Cardiac muscle cell (in vitro differentiated cells and primary cell): ENCODE measurements at regions not wholly inside any gene's neighbourhood (a gene's known extent, or its start where the extent isn't known, plus 50 kb on each side); places are given as distances from the start of the nearest gene placed in this dataset.

Experiments
- DNase-seq, 2 donors: peaks; one replicate each; pipeline versions ENCODE4 v3.0.0 to v3.0.0-alpha.2; 2010 to 2017; ENCODE audit warnings: low read depth in 1 of 2, low spot score in 1 of 2
- H3K27ac ChIP-seq: fragments of 200-600 bp; sonication (generic); 2 replicates; pipeline ENCODE4 v1.5.1; 2016
- H3K27me3 ChIP-seq: fragments of 200-600 bp; sonication (generic); 2 replicates; pipeline ENCODE4 v1.6.0; 2016; ENCODE audit warnings: control low read depth
- H3K36me3 ChIP-seq: fragments of 200-600 bp; sonication (generic); 2 replicates; pipeline ENCODE4 v1.5.1; 2016; ENCODE audit warnings: control low read depth
- H3K4me1 ChIP-seq: fragments of 200-600 bp; sonication (generic); 2 replicates; pipeline ENCODE4 v1.8.1; 2017; ENCODE audit warnings: low read depth, mild to moderate bottlenecking, mixed run types
- H3K4me3 ChIP-seq: fragments of 200-600 bp; sonication (generic); 2 replicates; pipeline ENCODE4 v1.5.1; 2016; ENCODE audit warnings: mild to moderate bottlenecking
- H3K9me3 ChIP-seq: fragments of 200-600 bp; sonication (generic); 2 replicates; pipeline ENCODE4 v1.5.1; 2017; ENCODE audit warnings: low read depth, mild to moderate bottlenecking, control low read depth
- TF ChIP-seq, protein P1 (sequence below): IDR thresholded peaks from 2 replicates; pipeline ENCODE4 v1.5.1; 2012; ENCODE audit warnings: low read depth, mild to moderate bottlenecking, low read length

DNA sequence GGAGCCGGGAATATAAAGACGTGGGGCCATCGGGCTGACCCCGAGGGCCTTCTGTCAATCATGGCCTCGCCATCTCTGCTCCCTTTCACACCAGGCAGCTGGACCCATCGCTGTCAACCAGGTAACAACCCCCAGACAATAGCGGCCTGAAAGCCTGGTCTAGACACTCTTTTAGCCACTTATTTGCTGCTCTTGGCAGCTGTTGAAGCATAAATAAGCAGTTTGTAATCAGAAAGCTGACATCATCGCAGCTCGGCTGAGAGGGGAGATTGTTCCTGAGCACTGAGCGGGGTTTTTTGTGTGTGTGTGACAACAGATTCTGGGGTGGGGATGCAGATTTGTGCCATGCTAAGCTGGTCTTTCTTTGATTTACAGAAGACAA, 423.6 kb upstream of the POU3F3 start:
- Histone ChIP-seq H3K27ac (no peak overlapping the region), H3K9me3 (no peaks in the 10 kb centered on the region), H3K27me3 (no peaks in the 10 kb centered on the region), H3K36me3 (no peaks in the 10 kb centered on the region), H3K4me1 (peaks cover 5% of the 10 kb centered on the region), H3K4me3 (no peak overlapping the region)
- TF ChIP-seq, protein P1, sequence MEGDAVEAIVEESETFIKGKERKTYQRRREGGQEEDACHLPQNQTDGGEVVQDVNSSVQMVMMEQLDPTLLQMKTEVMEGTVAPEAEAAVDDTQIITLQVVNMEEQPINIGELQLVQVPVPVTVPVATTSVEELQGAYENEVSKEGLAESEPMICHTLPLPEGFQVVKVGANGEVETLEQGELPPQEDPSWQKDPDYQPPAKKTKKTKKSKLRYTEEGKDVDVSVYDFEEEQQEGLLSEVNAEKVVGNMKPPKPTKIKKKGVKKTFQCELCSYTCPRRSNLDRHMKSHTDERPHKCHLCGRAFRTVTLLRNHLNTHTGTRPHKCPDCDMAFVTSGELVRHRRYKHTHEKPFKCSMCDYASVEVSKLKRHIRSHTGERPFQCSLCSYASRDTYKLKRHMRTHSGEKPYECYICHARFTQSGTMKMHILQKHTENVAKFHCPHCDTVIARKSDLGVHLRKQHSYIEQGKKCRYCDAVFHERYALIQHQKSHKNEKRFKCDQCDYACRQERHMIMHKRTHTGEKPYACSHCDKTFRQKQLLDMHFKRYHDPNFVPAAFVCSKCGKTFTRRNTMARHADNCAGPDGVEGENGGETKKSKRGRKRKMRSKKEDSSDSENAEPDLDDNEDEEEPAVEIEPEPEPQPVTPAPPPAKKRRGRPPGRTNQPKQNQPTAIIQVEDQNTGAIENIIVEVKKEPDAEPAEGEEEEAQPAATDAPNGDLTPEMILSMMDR, result no peak
- no peak for DNase-seq

DNA sequence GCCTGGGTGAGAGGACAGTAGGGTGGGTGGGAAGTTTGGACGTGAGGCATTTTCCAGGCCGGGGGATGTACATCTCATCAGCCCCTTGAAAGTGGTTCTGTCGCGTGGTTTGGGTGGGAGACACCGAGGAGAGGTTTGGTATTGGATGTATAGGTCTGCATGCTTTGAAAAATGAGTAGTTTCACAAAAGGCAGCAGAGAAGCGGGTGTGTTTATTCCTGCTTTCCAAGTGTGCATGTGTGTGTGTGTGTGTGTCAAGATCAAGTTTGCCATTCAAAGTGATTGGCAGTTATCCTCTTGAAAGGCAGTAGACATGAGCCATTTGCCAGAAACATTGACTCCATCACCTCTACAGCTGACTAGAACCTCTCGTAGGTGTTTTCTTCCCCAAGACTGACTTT, 423.1 kb upstream of the POU3F3 start:
- TF ChIP-seq, protein P1, result no peak
- Histone ChIP-seq H3K4me3 (no peak overlapping the region), H3K27ac (no peak overlapping the region), H3K4me1 (peaks cover 5% of the 10 kb centered on the region), H3K9me3 (no peaks in the 10 kb centered on the region), H3K36me3 (no peaks in the 10 kb centered on the region), H3K27me3 (no peaks in the 10 kb centered on the region)
- DNase-seq, result no peak

DNA sequence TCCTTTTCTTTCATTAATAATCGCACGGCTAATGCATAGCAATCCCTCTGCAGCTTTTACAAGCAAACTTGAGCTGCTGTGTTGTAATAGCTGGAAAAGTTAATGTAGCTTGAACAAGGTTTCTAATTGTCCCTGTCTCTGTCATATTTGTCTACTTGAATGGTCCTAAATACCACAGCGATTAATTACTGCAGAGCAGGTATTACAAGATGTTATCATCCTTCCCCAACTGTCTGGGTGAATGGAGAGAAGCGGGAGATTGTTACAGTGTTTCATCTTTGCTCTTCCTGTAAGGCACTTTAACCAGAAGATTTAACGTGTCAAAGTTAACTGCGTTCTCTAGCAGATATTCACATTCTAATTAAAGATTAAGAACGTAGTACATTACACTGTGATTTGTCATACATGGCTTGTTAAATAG, 422.2 kb upstream of the POU3F3 start:
- no peaks in the 10 kb centered on the region for H3K9me3 ChIP-seq
- no peaks in the 10 kb centered on the region for H3K36me3 ChIP-seq
- TF ChIP-seq, protein P1, result no peak
- H3K4me3 ChIP-seq, result no peak overlapping the region
- H3K4me1 ChIP-seq, result peaks cover 5% of the 10 kb centered on the region
- no peak for DNase-seq
- no peak overlapping the region for H3K27ac ChIP-seq
- no peaks in the 10 kb centered on the region for H3K27me3 ChIP-seq

DNA sequence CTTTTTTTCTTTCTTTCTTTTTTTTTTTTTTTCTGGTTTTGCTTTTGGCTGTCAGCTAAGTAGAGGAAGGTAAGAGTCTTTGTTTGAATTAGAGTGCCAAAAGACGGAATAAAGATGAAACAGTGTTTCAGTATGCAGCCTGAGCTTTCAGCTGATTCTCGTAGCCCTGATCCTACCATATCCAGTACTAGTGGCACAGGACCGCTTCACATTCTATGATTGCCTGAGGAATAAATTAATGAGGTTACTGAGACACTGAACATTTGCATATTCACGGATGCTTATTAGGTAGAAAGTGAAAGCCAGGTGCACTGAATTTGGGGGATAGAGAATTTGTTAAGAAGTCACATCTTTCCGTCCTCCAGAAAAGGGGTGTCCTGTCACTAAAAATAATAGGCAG, 421.5 kb upstream of the POU3F3 start:
- H3K36me3 ChIP-seq, result no peaks in the 10 kb centered on the region
- H3K27ac ChIP-seq, result no peak overlapping the region
- H3K9me3 ChIP-seq, result no peaks in the 10 kb centered on the region
- DNase-seq, result no peak
- TF ChIP-seq, protein P1, result no peak
- peaks cover 5% of the 10 kb centered on the region for H3K4me1 ChIP-seq
- no peaks in the 10 kb centered on the region for H3K27me3 ChIP-seq
- H3K4me3 ChIP-seq, result no peak overlapping the region

DNA sequence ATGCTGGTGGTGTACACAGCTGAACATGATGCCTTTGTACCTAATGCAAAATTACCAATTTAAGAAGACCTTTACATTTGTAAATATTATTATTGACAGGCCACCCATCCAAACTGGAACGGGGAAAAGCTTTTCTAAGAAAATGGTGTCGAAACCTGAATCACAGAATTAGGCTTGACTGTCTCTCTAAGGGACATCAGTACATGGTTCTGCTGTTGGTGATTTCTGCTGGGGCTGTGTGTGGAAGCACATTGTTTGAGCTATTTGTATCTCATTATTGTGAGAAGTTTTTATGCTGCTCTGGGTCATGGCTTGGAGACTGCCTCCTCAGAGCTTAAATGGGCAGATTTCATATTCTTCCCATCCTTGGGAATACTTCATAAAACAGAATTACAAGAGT, 420.9 kb upstream of the POU3F3 start:
- DNase-seq, result no peak
- no peaks in the 10 kb centered on the region for H3K27me3 ChIP-seq
- no peaks in the 10 kb centered on the region for H3K36me3 ChIP-seq
- H3K9me3 ChIP-seq, result no peaks in the 10 kb centered on the region
- no peak overlapping the region for H3K27ac ChIP-seq
- H3K4me1 ChIP-seq, result peaks cover 5% of the 10 kb centered on the region
- no peak overlapping the region for H3K4me3 ChIP-seq
- TF ChIP-seq, protein P1, result no peak

DNA sequence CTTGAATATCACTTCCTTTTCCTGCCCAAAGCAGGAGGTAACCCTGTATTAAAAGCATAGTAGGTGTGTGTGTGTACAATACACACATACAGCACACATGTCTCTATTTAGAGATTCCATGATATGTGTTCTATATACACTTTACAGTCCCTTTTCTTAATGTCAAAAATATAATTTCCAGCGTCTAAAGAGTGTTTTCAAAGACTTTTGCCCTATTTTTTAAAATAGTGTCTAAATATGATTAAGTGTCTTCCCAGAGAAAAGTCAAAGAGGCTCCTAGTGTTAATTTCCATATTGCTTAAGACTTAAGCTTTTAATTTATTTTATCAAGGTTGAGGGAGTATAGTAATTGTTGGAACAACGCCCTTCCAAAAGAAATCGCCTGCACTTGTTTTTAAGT, 420.3 kb upstream of the POU3F3 start:
- TF ChIP-seq, protein P1, result no peak
- no peak overlapping the region for H3K27ac ChIP-seq
- H3K36me3 ChIP-seq, result no peaks in the 10 kb centered on the region
- H3K4me1 ChIP-seq, result peaks cover 5% of the 10 kb centered on the region
- no peaks in the 10 kb centered on the region for H3K9me3 ChIP-seq
- H3K4me3 ChIP-seq, result no peak overlapping the region
- DNase-seq, result no peak
- no peaks in the 10 kb centered on the region for H3K27me3 ChIP-seq
